Nephron (organoid): ENCODE measurements at regions not wholly inside any gene's neighbourhood (a gene's known extent, or its start where the extent isn't known, plus 50 kb on each side); places are given as distances from the start of the nearest gene placed in this dataset.
"Not testable (repeated sequence)": the region's sequence is repeated elsewhere in the genome, so short reads cannot be mapped to it uniquely, and the experiment has no call there.

Source experiments
- H3K27ac Mint-ChIP-seq, 3 experiments: 2 replicates each; pipeline ENCODE4 v1.8.0; 2020; ENCODE audit warnings: mixed read lengths in 3 of 3, mild to moderate bottlenecking in 2 of 3, moderate library complexity in 1 of 3
- H3K27me3 Mint-ChIP-seq: 2 replicates; pipeline ENCODE4 v1.8.0; 2021; ENCODE audit warnings: low read depth, mild to moderate bottlenecking, moderate library complexity, mixed read lengths
- H3K36me3 Mint-ChIP-seq: 2 replicates; pipeline ENCODE4 v1.8.0; 2020; ENCODE audit warnings: low read depth, mixed read lengths
- H3K4me1 Mint-ChIP-seq: 2 replicates; pipeline ENCODE4 v1.8.0; 2020; ENCODE audit warnings: mixed read lengths
- H3K4me3 Mint-ChIP-seq, 3 experiments: 2 replicates each; pipeline ENCODE4 v1.8.0; 2020; ENCODE audit warnings: mild to moderate bottlenecking in 3 of 3, mixed read lengths in 3 of 3, moderate library complexity in 2 of 3
- H3K9me3 Mint-ChIP-seq: 2 replicates; pipeline ENCODE4 v1.8.0; 2020; ENCODE audit warnings: mixed read lengths
- TF ChIP-seq, protein P1 (sequence below), 3 experiments: fragments of 200-600 bp; sonication (generic); IDR thresholded peaks; one replicate each; pipeline ENCODE4 v1.5.0; 2021; ENCODE audit warnings: antibody characterized with exemption in 3 of 3; ENCODE audit not compliant: unreplicated experiment in 3 of 3

- no peaks in the 10 kb centered on the region for H3K36me3 Mint-ChIP-seq
Measured at GRCh38 chrX:113399506-113400192, 559.0 kb upstream of the AMOT start.

DNA sequence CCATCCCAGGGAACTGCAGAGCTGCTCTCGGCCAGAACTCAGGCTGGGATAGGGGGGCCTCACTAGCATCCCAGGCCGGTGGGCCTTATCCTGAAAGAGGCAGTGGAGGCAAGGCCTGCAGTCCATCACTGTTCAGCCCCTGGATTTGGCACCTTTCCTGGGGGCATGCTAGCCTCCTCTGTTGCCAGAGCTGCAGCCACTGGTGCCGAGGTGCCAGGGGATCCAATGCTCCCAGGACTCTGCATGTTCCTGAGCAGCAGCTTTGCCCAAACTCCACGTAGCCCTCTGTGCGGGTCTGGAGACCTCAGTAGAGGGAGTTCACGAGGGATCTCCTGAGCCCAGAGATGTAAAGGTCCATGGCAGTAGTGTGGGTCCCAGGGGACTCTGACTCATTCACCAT is 551.7 kb upstream of the AMOT start:
- Mint-ChIP-seq H3K4me3 (no peak overlapping the region), H3K27me3 (peaks cover 5% of the 10 kb centered on the region), H3K27ac (no peak overlapping the region), H3K36me3 (no peaks in the 10 kb centered on the region), H3K4me1 (peaks cover 8% of the 10 kb centered on the region), H3K9me3 (peaks cover 18% of the 10 kb centered on the region)
- TF ChIP-seq, protein P1, sequence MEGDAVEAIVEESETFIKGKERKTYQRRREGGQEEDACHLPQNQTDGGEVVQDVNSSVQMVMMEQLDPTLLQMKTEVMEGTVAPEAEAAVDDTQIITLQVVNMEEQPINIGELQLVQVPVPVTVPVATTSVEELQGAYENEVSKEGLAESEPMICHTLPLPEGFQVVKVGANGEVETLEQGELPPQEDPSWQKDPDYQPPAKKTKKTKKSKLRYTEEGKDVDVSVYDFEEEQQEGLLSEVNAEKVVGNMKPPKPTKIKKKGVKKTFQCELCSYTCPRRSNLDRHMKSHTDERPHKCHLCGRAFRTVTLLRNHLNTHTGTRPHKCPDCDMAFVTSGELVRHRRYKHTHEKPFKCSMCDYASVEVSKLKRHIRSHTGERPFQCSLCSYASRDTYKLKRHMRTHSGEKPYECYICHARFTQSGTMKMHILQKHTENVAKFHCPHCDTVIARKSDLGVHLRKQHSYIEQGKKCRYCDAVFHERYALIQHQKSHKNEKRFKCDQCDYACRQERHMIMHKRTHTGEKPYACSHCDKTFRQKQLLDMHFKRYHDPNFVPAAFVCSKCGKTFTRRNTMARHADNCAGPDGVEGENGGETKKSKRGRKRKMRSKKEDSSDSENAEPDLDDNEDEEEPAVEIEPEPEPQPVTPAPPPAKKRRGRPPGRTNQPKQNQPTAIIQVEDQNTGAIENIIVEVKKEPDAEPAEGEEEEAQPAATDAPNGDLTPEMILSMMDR (IDR thresholded peaks at IDR 0.05; ENCODE audit: unreplicated experiment in 3 of 3): no peak

More at GRCh38 chrX:113399506-113400192, 559.0 kb upstream of the AMOT start:
- Mint-ChIP-seq H3K27me3 (peaks cover 4% of the 10 kb centered on the region), H3K4me3 (no peak overlapping the region), H3K27ac (peak overlapping the region in 1 of 3 experiments; percentile 7), H3K9me3 (peaks cover 10% of the 10 kb centered on the region), H3K4me1 (no peaks in the 10 kb centered on the region)
- TF ChIP-seq, protein P1 (IDR thresholded peaks at IDR 0.05; ENCODE audit: unreplicated experiment in 3 of 3): no peak

DNA sequence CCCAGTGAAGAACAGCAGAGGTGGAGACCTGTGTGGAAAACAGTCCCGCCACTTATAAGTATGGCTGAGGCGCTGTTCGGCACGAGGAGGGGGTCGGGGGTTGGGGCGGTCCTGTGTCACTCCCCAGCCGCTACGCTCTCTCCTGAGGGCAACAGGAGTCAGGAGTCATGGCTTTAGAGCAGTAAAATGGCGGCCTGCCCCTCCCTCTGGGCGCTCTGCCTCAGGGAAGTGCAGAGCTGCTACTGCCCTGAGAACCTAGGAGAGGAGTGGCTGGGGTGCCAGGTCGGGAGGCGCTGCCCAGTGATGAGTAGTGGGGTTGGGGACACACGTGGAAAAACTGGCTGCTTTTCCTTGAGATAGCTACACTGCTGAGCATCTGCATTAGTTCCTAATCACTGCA is 551.2 kb upstream of the AMOT start:
- TF ChIP-seq, protein P1 (IDR thresholded peaks at IDR 0.05; ENCODE audit: unreplicated experiment in 3 of 3): no peak
- Mint-ChIP-seq H3K27ac (no peak overlapping the region), H3K9me3 (peaks cover 22% of the 10 kb centered on the region), H3K4me1 (peaks cover 8% of the 10 kb centered on the region), H3K27me3 (peaks cover 5% of the 10 kb centered on the region), H3K4me3 (no peak overlapping the region), H3K36me3 (no peaks in the 10 kb centered on the region)

GRCh38 chrX:113390531-113390930 is 549.9 kb upstream of the AMOT start:
- TF ChIP-seq, protein P1 (IDR thresholded peaks at IDR 0.05; ENCODE audit: unreplicated experiment in 3 of 3): no peak
- Mint-ChIP-seq H3K27me3 (peaks cover 5% of the 10 kb centered on the region), H3K27ac (no peak overlapping the region), H3K36me3 (no peaks in the 10 kb centered on the region), H3K4me3 (no peak overlapping the region), H3K4me1 (peaks cover 8% of the 10 kb centered on the region), H3K9me3 (peaks cover 22% of the 10 kb centered on the region)

DNA sequence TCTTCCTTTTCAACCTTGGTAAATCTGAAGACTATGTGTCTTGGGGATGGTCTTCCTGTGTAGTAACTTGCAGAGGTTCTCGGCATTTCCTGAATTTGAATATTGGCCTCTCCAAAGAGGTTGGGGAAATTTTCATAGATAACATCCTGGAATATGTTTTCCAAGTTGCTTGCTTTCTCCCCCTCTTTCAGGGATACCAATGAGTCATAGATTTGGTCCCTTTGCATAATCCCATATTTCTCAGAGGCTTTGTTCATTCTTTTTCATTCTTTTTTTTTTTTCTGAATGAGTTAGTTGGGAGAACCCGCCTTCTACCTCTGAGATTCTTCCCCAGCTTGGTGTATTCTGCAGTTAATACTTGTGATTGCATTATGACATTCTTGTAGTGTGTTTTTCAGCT is 549.2 kb upstream of the AMOT start:
- TF ChIP-seq, protein P1 (IDR thresholded peaks at IDR 0.05; ENCODE audit: unreplicated experiment in 3 of 3): no peak

DNA sequence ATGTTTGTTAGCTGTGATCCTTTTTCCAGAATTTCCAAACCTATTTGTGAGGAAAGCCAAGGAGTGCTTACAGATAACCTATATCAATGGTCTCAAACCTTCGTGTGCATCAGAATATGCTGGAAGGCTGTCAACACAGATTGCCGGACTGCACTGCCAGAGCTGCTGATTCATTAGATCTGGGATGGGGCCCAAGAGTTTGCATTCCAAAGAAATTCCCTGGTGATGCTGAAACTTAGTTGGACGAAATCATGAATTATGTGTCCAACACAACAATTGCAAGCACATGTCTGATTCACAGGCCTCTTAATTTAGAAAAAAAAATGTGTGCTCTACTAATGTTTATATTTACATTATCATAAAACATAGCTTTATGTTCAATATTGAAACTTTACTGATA is 544.0 kb upstream of the AMOT start:
- Mint-ChIP-seq H3K27me3 (no peaks in the 10 kb centered on the region), H3K9me3 (peaks cover 23% of the 10 kb centered on the region), H3K4me3 (no peak overlapping the region), H3K4me1 (peaks cover 21% of the 10 kb centered on the region), H3K27ac (peak overlapping the region in 1 of 3 experiments; percentile 72), H3K36me3 (no peaks in the 10 kb centered on the region)
- TF ChIP-seq, protein P1 (IDR thresholded peaks at IDR 0.05; ENCODE audit: unreplicated experiment in 3 of 3): no peak

More for the DNA sequence above, 549.2 kb upstream of the AMOT start:
- Mint-ChIP-seq H3K9me3 (peaks cover 22% of the 10 kb centered on the region), H3K4me1 (peaks cover 8% of the 10 kb centered on the region), H3K4me3 (no peak overlapping the region), H3K27ac (no peak overlapping the region), H3K36me3 (no peaks in the 10 kb centered on the region), H3K27me3 (peaks cover 5% of the 10 kb centered on the region)

DNA sequence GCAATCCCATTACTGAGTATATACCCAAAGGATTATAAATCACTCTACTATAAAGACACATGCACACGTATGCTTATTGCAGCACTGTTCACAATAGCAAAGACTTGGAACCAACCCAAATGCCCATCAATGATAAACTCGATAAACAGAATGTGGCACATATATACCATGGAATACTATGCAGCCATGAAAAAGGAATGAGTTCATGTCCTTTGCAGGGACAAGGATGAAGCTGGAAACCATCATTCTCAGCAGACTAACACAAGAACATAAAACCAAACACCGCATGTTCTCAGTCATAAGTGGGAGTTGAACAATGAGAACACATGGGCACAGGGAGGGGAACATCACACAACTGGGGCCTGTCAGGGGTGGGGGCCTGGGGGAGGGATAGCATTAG is 532.8 kb upstream of the AMOT start:
- not testable (repeated sequence) for H3K27me3 Mint-ChIP-seq, H3K4me1 Mint-ChIP-seq, H3K36me3 Mint-ChIP-seq, H3K9me3 Mint-ChIP-seq, H3K4me3 Mint-ChIP-seq, H3K27ac Mint-ChIP-seq
